Gastroesophageal sphincter (tissue), 3 donors: ENCODE measurements at regions not wholly inside any gene's neighbourhood (a gene's known extent, or its start where the extent isn't known, plus 50 kb on each side); places are given as distances from the start of the nearest gene placed in this dataset.

Experiments used
- EP300 ChIP-seq: sonication (generic); formaldehyde crosslinking; IDR thresholded peaks from one replicate; pipeline ENCODE4 v1.6.1; 2017; ENCODE audit warnings: antibody characterized with exemption, mild to moderate bottlenecking
- POLR2A ChIP-seq, 2 donors: fragments of 450-650 bp; IDR thresholded peaks; one replicate each; pipeline ENCODE4 v1.6.1; 2017; ENCODE audit warnings: antibody characterized with exemption in 2 of 2, mild to moderate bottlenecking in 2 of 2, moderate library complexity in 1 of 2
- POLR2AphosphoS5 ChIP-seq: sonication (generic); formaldehyde crosslinking; IDR thresholded peaks from one replicate; pipeline ENCODE4 v1.6.1; 2017; ENCODE audit warnings: antibody characterized with exemption
- TF ChIP-seq, protein P1 (sequence below), 4 experiments: fragments of 200-600 bp in 2 of 4; fragments of 450-650 bp in 2 of 4; sonication (generic) in 1 of 4; IDR thresholded peaks; one replicate each; pipeline ENCODE4 v1.5.1; 2017 to 2019; ENCODE audit warnings: antibody characterized with exemption in 4 of 4, mild to moderate bottlenecking in 2 of 4, moderate library complexity in 2 of 4

GRCh38 chr1:217018648-217019047 lies 295.4 kb upstream of the ESRRG start:
- TF ChIP-seq EP300: no peak
- TF ChIP-seq, protein P1, sequence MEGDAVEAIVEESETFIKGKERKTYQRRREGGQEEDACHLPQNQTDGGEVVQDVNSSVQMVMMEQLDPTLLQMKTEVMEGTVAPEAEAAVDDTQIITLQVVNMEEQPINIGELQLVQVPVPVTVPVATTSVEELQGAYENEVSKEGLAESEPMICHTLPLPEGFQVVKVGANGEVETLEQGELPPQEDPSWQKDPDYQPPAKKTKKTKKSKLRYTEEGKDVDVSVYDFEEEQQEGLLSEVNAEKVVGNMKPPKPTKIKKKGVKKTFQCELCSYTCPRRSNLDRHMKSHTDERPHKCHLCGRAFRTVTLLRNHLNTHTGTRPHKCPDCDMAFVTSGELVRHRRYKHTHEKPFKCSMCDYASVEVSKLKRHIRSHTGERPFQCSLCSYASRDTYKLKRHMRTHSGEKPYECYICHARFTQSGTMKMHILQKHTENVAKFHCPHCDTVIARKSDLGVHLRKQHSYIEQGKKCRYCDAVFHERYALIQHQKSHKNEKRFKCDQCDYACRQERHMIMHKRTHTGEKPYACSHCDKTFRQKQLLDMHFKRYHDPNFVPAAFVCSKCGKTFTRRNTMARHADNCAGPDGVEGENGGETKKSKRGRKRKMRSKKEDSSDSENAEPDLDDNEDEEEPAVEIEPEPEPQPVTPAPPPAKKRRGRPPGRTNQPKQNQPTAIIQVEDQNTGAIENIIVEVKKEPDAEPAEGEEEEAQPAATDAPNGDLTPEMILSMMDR (IDR thresholded peaks at IDR 0.05): no peak
- TF ChIP-seq POLR2A (IDR thresholded peaks at IDR 0.05): no peak
- TF ChIP-seq POLR2AphosphoS5: no peak
